PC-3 (cell line): ENCODE measurements at regions not wholly inside any gene's neighbourhood (a gene's known extent, or its start where the extent isn't known, plus 50 kb on each side); places are given as distances from the start of the nearest gene placed in this dataset.

ENCODE experiments used
- EZH2 ChIP-seq: fragments of 300-600 bp; sonication (generic); IDR thresholded peaks from one replicate; pipeline ENCODE4 v1.6.1; 2017; ENCODE audit warnings: antibody characterized with exemption, mild to moderate bottlenecking, low read length; ENCODE audit not compliant: unreplicated experiment
- EZH2phosphoT487 ChIP-seq: fragments of 300-600 bp; sonication (generic); IDR thresholded peaks from 2 replicates; pipeline ENCODE4 v1.6.1; 2018; ENCODE audit warnings: mild to moderate bottlenecking, antibody characterized with exemption, low read length, borderline replicate concordance
- TF ChIP-seq, protein P1 (sequence below): fragments of 300-600 bp; sonication (generic); conservative IDR thresholded peaks from 2 replicates; pipeline ENCODE4 v1.5.1; 2017; ENCODE audit warnings: antibody characterized with exemption, low read depth, mild to moderate bottlenecking, low read length

DNA sequence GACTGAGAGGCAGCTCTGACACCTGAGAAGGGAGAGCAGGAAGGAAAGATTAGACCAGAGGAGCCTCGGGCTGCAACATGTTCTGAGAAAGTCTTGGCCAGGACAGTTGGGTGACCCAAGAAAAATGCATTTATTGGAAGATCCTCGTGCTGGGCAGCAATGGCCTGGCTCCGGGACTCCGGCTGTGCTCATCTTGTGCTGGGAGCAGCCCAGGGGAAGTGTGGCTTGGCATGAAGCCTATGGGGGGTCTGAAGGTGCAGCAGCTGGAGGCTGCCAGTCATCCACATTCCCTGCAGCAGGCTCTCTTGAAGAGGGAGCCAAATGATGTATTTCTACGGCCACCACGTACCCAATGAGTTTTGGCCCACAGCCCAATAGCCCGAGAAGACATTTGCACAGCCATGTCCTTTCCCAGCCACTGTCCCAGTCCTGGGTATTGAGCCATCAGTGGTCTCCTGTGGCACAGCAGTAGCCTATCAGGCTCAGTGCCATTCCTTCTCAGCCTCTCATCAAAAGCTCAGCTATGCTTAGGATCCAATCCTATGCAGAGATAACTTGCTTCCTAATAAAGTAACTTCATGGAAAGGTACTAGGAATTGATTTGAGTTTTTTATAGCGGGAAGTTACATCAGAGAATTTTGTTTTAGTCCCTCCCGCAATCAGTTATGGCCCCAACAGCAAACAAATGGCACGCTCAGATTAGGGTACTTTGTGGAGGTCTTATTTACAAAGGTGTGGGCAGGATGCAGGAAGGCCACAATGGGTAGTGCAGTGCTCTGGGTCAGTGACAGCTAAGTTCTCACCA lies 76.0 kb upstream of the MEDAG start:
- TF ChIP-seq, protein P1, sequence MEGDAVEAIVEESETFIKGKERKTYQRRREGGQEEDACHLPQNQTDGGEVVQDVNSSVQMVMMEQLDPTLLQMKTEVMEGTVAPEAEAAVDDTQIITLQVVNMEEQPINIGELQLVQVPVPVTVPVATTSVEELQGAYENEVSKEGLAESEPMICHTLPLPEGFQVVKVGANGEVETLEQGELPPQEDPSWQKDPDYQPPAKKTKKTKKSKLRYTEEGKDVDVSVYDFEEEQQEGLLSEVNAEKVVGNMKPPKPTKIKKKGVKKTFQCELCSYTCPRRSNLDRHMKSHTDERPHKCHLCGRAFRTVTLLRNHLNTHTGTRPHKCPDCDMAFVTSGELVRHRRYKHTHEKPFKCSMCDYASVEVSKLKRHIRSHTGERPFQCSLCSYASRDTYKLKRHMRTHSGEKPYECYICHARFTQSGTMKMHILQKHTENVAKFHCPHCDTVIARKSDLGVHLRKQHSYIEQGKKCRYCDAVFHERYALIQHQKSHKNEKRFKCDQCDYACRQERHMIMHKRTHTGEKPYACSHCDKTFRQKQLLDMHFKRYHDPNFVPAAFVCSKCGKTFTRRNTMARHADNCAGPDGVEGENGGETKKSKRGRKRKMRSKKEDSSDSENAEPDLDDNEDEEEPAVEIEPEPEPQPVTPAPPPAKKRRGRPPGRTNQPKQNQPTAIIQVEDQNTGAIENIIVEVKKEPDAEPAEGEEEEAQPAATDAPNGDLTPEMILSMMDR = no peak
- TF ChIP-seq EZH2phosphoT487 = no peak
- TF ChIP-seq EZH2 = no peak
